ENCODE measurements at regions not wholly inside any gene's neighbourhood (a gene's known extent, or its start where the extent isn't known, plus 50 kb on each side); places are given as distances from the start of the nearest gene placed in this dataset.

GRCh38 chr1:87265786-87266185, 62.9 kb upstream of the LMO4 start:
- H3K27me3 ChIP-seq: no peaks in the 10 kb centered on the region
- no peaks in the 10 kb centered on the region for H3K36me3 ChIP-seq
- 97 to 100% methylated on average over 3 of the region's 3 CpGs for WGBS, 2 donors
- no peak for ATAC-seq (ENCODE audit: low FRiP score in 2 of 2)
- H3K4me3 ChIP-seq: no peak overlapping the region
- H3K27ac ChIP-seq: no peak overlapping the region
- no peaks in the 10 kb centered on the region for H3K4me1 ChIP-seq
- TF ChIP-seq POLR2AphosphoS5 (IDR thresholded peaks at IDR 0.05): no peak
- no peaks in the 10 kb centered on the region for H3K9me3 ChIP-seq
- DNase-seq: no peak

GRCh38 chr1:87268111-87268510, 60.6 kb upstream of the LMO4 start:
- Histone ChIP-seq H3K36me3 (no peaks in the 10 kb centered on the region), H3K27me3 (no peaks in the 10 kb centered on the region), H3K4me1 (no peaks in the 10 kb centered on the region), H3K4me3 (no peak overlapping the region), H3K9me3 (no peaks in the 10 kb centered on the region), H3K27ac (no peak overlapping the region)
- WGBS, 2 donors: 67 to 75% methylated on average over 3 of the region's 3 CpGs
- DNase-seq (no peak), ATAC-seq (ENCODE audit: low FRiP score in 2 of 2) (no peak)
- TF ChIP-seq POLR2AphosphoS5 (IDR thresholded peaks at IDR 0.05): no peak
- TF ChIP-seq EP300 (IDR thresholded peaks at IDR 0.05): no peak
- TF ChIP-seq, protein P1, sequence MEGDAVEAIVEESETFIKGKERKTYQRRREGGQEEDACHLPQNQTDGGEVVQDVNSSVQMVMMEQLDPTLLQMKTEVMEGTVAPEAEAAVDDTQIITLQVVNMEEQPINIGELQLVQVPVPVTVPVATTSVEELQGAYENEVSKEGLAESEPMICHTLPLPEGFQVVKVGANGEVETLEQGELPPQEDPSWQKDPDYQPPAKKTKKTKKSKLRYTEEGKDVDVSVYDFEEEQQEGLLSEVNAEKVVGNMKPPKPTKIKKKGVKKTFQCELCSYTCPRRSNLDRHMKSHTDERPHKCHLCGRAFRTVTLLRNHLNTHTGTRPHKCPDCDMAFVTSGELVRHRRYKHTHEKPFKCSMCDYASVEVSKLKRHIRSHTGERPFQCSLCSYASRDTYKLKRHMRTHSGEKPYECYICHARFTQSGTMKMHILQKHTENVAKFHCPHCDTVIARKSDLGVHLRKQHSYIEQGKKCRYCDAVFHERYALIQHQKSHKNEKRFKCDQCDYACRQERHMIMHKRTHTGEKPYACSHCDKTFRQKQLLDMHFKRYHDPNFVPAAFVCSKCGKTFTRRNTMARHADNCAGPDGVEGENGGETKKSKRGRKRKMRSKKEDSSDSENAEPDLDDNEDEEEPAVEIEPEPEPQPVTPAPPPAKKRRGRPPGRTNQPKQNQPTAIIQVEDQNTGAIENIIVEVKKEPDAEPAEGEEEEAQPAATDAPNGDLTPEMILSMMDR (IDR thresholded peaks at IDR 0.05): no peak
- TF ChIP-seq POLR2A (IDR thresholded peaks at IDR 0.05): no peak

DNA sequence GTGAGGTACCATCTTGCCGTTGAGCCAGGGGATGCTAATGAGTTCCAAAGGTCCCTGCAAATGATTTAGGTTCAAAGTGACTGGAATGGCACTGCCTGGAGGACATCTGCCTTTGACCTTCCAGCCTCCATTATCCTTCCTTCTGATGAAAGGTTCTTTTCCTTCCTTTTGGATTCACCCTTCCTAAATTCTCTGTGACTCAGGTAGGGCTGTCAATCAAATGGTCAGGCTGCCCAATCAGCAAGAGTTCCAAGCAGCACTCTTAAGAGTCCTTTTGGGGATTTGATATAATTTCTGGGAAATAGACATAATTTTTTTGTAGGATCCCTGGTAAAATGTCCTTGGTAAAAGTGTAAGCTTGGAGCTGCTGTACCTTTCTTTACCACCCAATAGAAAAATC, 58.8 kb upstream of the LMO4 start:
- no peaks in the 10 kb centered on the region for H3K36me3 ChIP-seq
- H3K27me3 ChIP-seq: no peaks in the 10 kb centered on the region
- DNase-seq (no peak), ATAC-seq (ENCODE audit: low FRiP score in 2 of 2) (no peak)
- H3K4me3 ChIP-seq: no peak overlapping the region
- H3K9me3 ChIP-seq: no peaks in the 10 kb centered on the region
- H3K27ac ChIP-seq: no peak overlapping the region
- H3K4me1 ChIP-seq: no peaks in the 10 kb centered on the region
- 0 to 8% methylated on average over 1 of the region's 1 CpG for WGBS, 2 donors
- no peak for TF ChIP-seq EP300 (IDR thresholded peaks at IDR 0.05)
- no peak for TF ChIP-seq POLR2AphosphoS5 (IDR thresholded peaks at IDR 0.05)
- no peak for TF ChIP-seq POLR2A (IDR thresholded peaks at IDR 0.05)
- TF ChIP-seq, protein P1 (IDR thresholded peaks at IDR 0.05): no peak

GRCh38 chr1:87273291-87273690, 55.4 kb upstream of the LMO4 start:
- TF ChIP-seq POLR2AphosphoS5 (IDR thresholded peaks at IDR 0.05): no peak
- TF ChIP-seq, protein P1 (IDR thresholded peaks at IDR 0.05): no peak
- no peak for TF ChIP-seq EP300 (IDR thresholded peaks at IDR 0.05)
- no peak for TF ChIP-seq POLR2A (IDR thresholded peaks at IDR 0.05)
- H3K4me1 ChIP-seq: no peaks in the 10 kb centered on the region
- H3K27me3 ChIP-seq: no peaks in the 10 kb centered on the region
- no peaks in the 10 kb centered on the region for H3K9me3 ChIP-seq
- 33 to 40% methylated on average over 1 of the region's 1 CpG for WGBS, 2 donors
- DNase-seq (no peak), ATAC-seq (ENCODE audit: low FRiP score in 2 of 2) (no peak)
- H3K4me3 ChIP-seq: no peak overlapping the region
- H3K36me3 ChIP-seq: no peaks in the 10 kb centered on the region
- no peak overlapping the region for H3K27ac ChIP-seq

DNA sequence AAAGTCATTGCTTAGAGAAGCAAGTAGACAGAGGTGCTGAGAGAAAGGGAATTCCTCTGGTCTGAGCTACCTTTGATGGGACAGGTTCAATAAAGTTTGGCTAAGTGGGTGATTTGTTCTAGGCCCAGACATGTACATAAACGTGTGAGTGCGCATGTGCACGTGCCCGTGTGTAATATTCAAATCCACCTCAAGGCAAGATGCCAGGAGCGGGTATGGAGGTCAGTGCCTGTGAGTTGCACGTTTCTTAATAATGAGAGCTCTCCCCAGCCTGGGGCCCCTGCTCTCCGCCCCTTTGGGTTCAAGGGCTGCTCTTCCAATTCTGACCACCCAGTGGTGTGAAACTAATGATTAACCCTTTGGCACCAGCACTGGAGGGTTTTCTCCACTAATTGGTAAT, 53.8 kb upstream of the LMO4 start:
- Histone ChIP-seq H3K36me3 (no peaks in the 10 kb centered on the region), H3K4me1 (no peaks in the 10 kb centered on the region), H3K9me3 (no peaks in the 10 kb centered on the region), H3K27me3 (no peaks in the 10 kb centered on the region), H3K27ac (no peak overlapping the region), H3K4me3 (no peak overlapping the region)
- ATAC-seq (ENCODE audit: low FRiP score in 2 of 2): no peak
- WGBS, 2 donors: 74 to 83% methylated on average over 7 of the region's 7 CpGs
- TF ChIP-seq, protein P1 (IDR thresholded peaks at IDR 0.05): no peak
- no peak for TF ChIP-seq EP300 (IDR thresholded peaks at IDR 0.05)
- TF ChIP-seq POLR2AphosphoS5 (IDR thresholded peaks at IDR 0.05): no peak
- TF ChIP-seq POLR2A (IDR thresholded peaks at IDR 0.05): no peak
- no peak for DNase-seq
